ENCODE measurements at regions not wholly inside any gene's neighbourhood (a gene's known extent, or its start where the extent isn't known, plus 50 kb on each side); places are given as distances from the start of the nearest gene placed in this dataset.
"Not testable (repeated sequence)": the region's sequence is repeated elsewhere in the genome, so short reads cannot be mapped to it uniquely, and the experiment has no call there.

DNA sequence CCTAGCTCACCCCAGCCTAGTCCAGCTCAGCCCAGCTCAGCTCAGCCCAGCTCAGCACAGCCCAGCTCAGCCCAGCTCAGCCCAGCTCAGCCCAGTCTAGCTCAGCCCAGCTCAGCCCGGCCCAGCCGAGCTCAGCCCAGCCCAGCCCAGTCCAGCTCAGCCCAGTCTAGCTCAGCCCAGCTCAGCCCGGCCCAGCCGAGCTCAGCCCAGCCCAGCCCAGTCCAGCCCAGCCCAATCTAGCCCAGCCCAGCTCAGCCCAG, 63.5 kb downstream of the TMEM121 start:
- not testable (repeated sequence) for H3K9me3 ChIP-seq (ENCODE audit: control insufficient read depth, low read length); H3K4me3 ChIP-seq (ENCODE audit: extremely low read depth, insufficient read depth, low read length, poor library complexity, severe bottlenecking); H3K4me1 ChIP-seq (ENCODE audit: control insufficient read depth, insufficient read depth, low read length, poor library complexity, severe bottlenecking); H3K36me3 ChIP-seq (ENCODE audit: control insufficient read depth, insufficient read depth, low read length); H3K27ac ChIP-seq (ENCODE audit: low read depth, low read length, severe bottlenecking)
- whole genome bisulfite sequencing, 2 experiments (ENCODE audit: insufficient coverage in 2 of 2) = 61 to 84% methylated on average over 3 to 4 of the region's 4 CpGs

GRCh38 chr14:105591052-105591451, 64.7 kb downstream of the TMEM121 start:
- no peaks in the 10 kb centered on the region for H3K36me3 ChIP-seq (ENCODE audit: control insufficient read depth, insufficient read depth, low read length)
- 62 to 78% methylated on average over 3 of the region's 4 CpGs for WGBS, 2 experiments (ENCODE audit: insufficient coverage in 2 of 2)
- no peak overlapping the region for H3K27ac ChIP-seq (ENCODE audit: low read depth, low read length, severe bottlenecking)
- H3K9me3 ChIP-seq (ENCODE audit: control insufficient read depth, low read length) = peaks cover 9% of the 10 kb centered on the region
- no peak overlapping the region for H3K4me3 ChIP-seq (ENCODE audit: extremely low read depth, insufficient read depth, low read length, poor library complexity, severe bottlenecking)
- no peaks in the 10 kb centered on the region for H3K4me1 ChIP-seq (ENCODE audit: control insufficient read depth, insufficient read depth, low read length, poor library complexity, severe bottlenecking)

- H3K9me3 ChIP-seq (ENCODE audit: control insufficient read depth, low read length); H3K4me3 ChIP-seq (ENCODE audit: extremely low read depth, insufficient read depth, low read length, poor library complexity, severe bottlenecking); H3K4me1 ChIP-seq (ENCODE audit: control insufficient read depth, insufficient read depth, low read length, poor library complexity, severe bottlenecking); H3K36me3 ChIP-seq (ENCODE audit: control insufficient read depth, insufficient read depth, low read length); H3K27ac ChIP-seq (ENCODE audit: low read depth, low read length, severe bottlenecking): not testable (repeated sequence)
- 73 to 88% methylated on average over 8 to 19 of the region's 27 CpGs for WGBS, 2 experiments (ENCODE audit: insufficient coverage in 2 of 2)
These were observed 65.5 kb downstream of the TMEM121 start for GRCh38 chr14:105591792-105592341.

DNA sequence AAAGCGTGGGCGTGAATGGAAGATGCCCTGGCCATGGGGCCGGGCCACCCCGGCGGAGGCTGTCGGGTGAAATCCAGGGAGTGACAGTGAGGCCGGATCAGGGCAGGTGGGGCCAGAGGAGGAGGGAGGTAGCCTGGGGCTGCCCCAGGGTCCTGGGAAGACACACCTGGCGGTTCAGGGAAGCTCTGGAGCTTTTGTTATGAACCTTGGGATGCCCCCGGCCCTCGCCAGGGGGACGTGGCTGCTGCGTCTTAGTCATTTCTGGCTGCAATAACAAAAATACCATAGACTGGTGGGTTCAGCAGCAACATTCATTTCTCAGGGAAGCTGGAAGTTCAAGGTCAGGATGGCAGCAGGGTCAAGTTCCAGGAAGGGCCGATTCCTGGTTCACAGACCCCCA, 66.3 kb downstream of the TMEM121 start:
- 80 to 100% methylated on average over 1 of the region's 13 CpGs for WGBS, 2 experiments (ENCODE audit: insufficient coverage in 2 of 2)
- H3K4me3 ChIP-seq (ENCODE audit: extremely low read depth, insufficient read depth, low read length, poor library complexity, severe bottlenecking); H3K36me3 ChIP-seq (ENCODE audit: control insufficient read depth, insufficient read depth, low read length); H3K27ac ChIP-seq (ENCODE audit: low read depth, low read length, severe bottlenecking); H3K9me3 ChIP-seq (ENCODE audit: control insufficient read depth, low read length); H3K4me1 ChIP-seq (ENCODE audit: control insufficient read depth, insufficient read depth, low read length, poor library complexity, severe bottlenecking): not testable (repeated sequence)

DNA sequence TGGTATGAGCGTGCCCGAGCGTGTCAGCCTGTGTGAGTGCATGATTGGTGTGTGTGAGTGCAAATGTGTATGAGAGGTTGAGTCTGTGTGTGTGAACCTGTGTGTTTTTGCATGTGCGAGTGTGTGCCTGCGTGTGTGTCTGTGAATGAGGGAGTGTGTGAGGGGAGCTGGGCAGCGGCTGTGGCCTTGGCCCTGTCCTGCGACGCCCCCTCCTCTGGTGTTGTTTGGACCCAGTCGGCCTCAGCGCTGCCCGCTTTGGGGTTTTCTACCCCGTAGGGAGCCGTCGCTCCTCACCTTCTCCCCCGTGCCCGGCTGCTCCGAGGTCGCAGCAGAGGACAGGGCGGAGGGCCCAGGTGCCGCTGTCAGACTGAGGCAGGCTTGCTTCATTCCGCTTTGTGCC, 69.0 kb downstream of the TMEM121 start:
- H3K4me1 ChIP-seq (ENCODE audit: control insufficient read depth, insufficient read depth, low read length, poor library complexity, severe bottlenecking); H3K9me3 ChIP-seq (ENCODE audit: control insufficient read depth, low read length); H3K27ac ChIP-seq (ENCODE audit: low read depth, low read length, severe bottlenecking); H3K4me3 ChIP-seq (ENCODE audit: extremely low read depth, insufficient read depth, low read length, poor library complexity, severe bottlenecking); H3K36me3 ChIP-seq (ENCODE audit: control insufficient read depth, insufficient read depth, low read length): not testable (repeated sequence)
- WGBS, 2 experiments (ENCODE audit: insufficient coverage in 2 of 2) = no CpG with 5 or more reads among the region's 21 CpGs

DNA sequence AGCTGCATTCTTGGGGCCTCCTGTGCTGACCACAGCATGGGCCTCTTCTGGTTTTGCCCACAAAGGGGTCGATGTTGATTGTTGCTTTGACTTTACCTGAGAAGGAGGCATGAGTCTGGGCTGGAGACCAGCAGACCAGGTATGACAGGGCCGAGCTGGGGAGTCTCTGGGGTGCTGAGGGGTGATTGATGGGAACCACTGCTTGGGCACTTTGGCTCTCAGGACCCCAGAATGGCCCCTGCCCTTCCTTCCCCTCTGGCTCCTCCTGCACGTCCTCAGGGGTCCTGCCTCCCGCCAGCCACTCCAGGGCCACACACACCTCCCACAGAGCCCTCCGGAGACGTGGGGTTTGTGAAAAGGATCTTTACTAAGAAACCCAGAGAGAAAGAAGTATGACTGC, 70.0 kb downstream of the TMEM121 start:
- H3K36me3 ChIP-seq (ENCODE audit: control insufficient read depth, insufficient read depth, low read length); H3K27ac ChIP-seq (ENCODE audit: low read depth, low read length, severe bottlenecking); H3K9me3 ChIP-seq (ENCODE audit: control insufficient read depth, low read length); H3K4me1 ChIP-seq (ENCODE audit: control insufficient read depth, insufficient read depth, low read length, poor library complexity, severe bottlenecking); H3K4me3 ChIP-seq (ENCODE audit: extremely low read depth, insufficient read depth, low read length, poor library complexity, severe bottlenecking): not testable (repeated sequence)
- WGBS, 2 experiments (ENCODE audit: insufficient coverage in 2 of 2) = no CpG with 5 or more reads among the region's 6 CpGs

GRCh38 chr14:105598040-105598763, 71.8 kb downstream of the TMEM121 start:
- peaks cover 23% of the 10 kb centered on the region for H3K9me3 ChIP-seq (ENCODE audit: control insufficient read depth, low read length)
- 87 to 90% methylated on average over 8 to 9 of the region's 29 CpGs for WGBS, 2 experiments (ENCODE audit: insufficient coverage in 2 of 2)
- H3K36me3 ChIP-seq (ENCODE audit: control insufficient read depth, insufficient read depth, low read length); H3K4me3 ChIP-seq (ENCODE audit: extremely low read depth, insufficient read depth, low read length, poor library complexity, severe bottlenecking); H3K27ac ChIP-seq (ENCODE audit: low read depth, low read length, severe bottlenecking); H3K4me1 ChIP-seq (ENCODE audit: control insufficient read depth, insufficient read depth, low read length, poor library complexity, severe bottlenecking): not testable (repeated sequence)

DNA sequence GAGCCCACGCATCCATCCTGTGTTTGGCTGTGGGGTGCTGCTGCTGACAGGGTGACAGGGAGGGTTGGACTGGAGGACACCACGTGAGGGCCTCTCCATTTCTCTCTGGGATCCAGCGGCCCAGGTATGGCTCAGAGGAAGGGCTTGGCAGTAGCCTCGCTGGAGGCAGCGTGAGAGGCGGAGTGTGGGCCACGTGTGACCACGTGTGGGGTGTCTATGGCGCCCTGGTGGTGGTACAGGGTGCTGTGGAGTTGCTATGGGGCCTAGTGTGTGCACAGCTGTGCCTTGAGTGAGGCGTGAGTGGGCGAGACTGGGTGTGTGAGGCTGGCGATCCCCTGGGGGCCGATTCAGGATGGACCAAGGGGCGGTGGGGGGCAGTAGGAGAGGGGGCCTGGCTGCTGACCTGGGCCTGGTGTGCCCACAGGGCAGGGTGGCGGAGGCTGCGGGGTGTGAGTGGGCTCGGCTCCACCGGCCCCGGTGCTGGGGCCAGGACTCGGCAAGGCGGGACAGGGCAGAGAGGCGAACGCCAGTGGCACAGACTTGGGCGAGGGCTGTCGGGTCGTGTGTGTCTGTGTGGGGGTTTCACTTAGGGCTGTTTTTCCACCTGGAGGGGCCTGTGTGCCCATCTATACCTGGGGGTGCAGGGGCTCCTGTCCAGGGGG, 72.7 kb downstream of the TMEM121 start:
- not testable (repeated sequence) for H3K4me3 ChIP-seq (ENCODE audit: extremely low read depth, insufficient read depth, low read length, poor library complexity, severe bottlenecking); H3K27ac ChIP-seq (ENCODE audit: low read depth, low read length, severe bottlenecking); H3K4me1 ChIP-seq (ENCODE audit: control insufficient read depth, insufficient read depth, low read length, poor library complexity, severe bottlenecking); H3K36me3 ChIP-seq (ENCODE audit: control insufficient read depth, insufficient read depth, low read length)
- WGBS, 2 experiments (ENCODE audit: insufficient coverage in 2 of 2) = no CpG with 5 or more reads among the region's 26 CpGs
- H3K9me3 ChIP-seq (ENCODE audit: control insufficient read depth, low read length) = peaks cover 26% of the 10 kb centered on the region

- H3K27ac ChIP-seq (ENCODE audit: low read depth, low read length, severe bottlenecking); H3K4me3 ChIP-seq (ENCODE audit: extremely low read depth, insufficient read depth, low read length, poor library complexity, severe bottlenecking); H3K36me3 ChIP-seq (ENCODE audit: control insufficient read depth, insufficient read depth, low read length); H3K4me1 ChIP-seq (ENCODE audit: control insufficient read depth, insufficient read depth, low read length, poor library complexity, severe bottlenecking): not testable (repeated sequence)
- 87 to 90% methylated on average over 28 to 39 of the region's 52 CpGs for WGBS, 2 experiments (ENCODE audit: insufficient coverage in 2 of 2)
- peaks cover 28% of the 10 kb centered on the region for H3K9me3 ChIP-seq (ENCODE audit: control insufficient read depth, low read length)
These were observed 74.0 kb downstream of the TMEM121 start for GRCh38 chr14:105600195-105600938.

GRCh38 chr14:105600939-105601359, 74.6 kb downstream of the TMEM121 start:
- Histone ChIP-seq H3K4me1 (ENCODE audit: control insufficient read depth, insufficient read depth, low read length, poor library complexity, severe bottlenecking) (no peaks in the 10 kb centered on the region), H3K36me3 (ENCODE audit: control insufficient read depth, insufficient read depth, low read length) (no peaks in the 10 kb centered on the region), H3K4me3 (ENCODE audit: extremely low read depth, insufficient read depth, low read length, poor library complexity, severe bottlenecking) (no peak overlapping the region), H3K27ac (ENCODE audit: low read depth, low read length, severe bottlenecking) (no peak overlapping the region), H3K9me3 (ENCODE audit: control insufficient read depth, low read length) (peaks cover 34% of the 10 kb centered on the region)
- 82 to 84% methylated on average over 10 to 15 of the region's 19 CpGs for WGBS, 2 experiments (ENCODE audit: insufficient coverage in 2 of 2)
